ENCODE measurements at regions not wholly inside any gene's neighbourhood (a gene's known extent, or its start where the extent isn't known, plus 50 kb on each side); places are given as distances from the start of the nearest gene placed in this dataset.

DNA sequence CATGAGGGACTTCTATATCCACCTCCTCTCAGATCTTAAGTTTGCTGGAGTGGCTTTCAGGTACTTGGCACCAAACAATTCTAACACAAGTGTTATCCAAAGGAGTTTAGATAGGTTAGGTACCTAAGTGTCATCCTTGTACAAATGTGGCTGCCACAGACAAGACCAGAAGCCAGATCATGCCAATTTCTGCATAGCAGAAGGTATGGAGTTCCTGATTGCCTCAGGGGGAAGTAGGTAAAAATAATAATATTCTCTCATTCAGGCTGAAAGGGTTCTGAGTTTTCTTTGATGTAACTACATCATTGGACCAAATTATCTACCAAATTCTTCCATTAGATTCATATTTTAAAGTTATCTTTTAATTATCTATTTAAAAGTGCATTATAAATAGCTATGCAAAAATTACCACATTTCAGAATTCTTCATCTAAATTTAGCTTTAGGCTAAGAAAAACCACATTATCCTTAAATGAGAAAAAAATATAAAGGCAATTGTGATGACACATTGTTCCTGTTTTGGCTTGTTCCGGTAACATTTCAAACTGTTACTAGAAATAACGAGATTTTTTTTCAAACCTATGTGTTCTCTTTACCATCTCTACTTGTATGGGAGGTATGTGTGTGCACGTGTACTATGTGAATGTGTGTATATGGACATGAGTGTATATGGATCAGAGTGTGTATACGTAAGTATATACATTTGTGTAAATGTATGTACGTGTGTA is 66.2 kb upstream of the POU2AF2 start:
- H3K4me3 Mint-ChIP-seq: no peak overlapping the region
- H3K9me3 Mint-ChIP-seq: no peaks in the 10 kb centered on the region
- H3K27ac Mint-ChIP-seq: no peak overlapping the region

DNA sequence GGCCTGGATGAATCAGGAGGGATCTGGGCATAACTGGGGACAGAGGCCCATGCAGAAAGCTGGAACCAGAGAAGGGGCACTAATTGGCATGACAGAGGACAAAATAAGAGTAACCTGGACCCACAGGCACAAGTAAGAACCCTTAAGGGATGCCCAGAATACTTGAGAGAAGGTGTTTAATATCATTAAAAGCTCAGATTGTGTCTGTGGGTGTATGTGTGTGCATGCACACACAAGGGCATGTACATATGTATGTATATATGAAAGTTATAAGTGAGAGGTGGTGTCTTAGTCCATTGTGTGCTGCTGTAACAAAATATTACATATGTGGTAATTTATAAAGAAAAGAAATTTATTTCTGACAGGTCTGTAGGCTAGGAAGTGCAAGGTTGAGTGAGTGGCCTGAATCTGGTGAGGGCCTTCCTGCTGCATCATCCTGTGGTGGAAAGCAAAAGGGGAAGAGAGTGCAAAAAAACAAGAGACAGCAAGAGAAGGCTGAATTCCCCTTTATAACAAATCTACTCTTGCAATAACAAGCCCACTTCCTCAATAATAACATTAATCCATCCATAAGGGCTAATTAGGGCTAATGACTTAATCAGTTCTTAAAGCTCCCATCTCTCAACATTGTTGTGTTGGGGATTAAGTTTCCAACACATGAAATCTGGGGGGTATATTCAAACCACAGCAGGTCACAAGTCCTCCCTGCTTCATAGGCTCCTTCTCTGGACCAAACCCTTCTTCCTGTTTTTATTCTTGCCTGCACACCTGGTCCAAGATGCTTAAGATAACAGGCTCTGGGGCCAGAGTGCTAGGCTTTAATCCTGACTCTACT is 68.3 kb upstream of the POU2AF2 start:
- H3K36me3 Mint-ChIP-seq: no peaks in the 10 kb centered on the region
- Histone ChIP-seq H3K79me2 (ENCODE audit: low read depth) (no peaks in the 10 kb centered on the region), H3K4me2 (no peak overlapping the region), H3K9ac (no peak overlapping the region), H2AFZ (replicated peaks) (no peak overlapping the region), H3K36me3 (no peaks in the 10 kb centered on the region), H3K27me3 (no peaks in the 10 kb centered on the region), H4K20me1 (ENCODE audit: low read depth) (no peaks in the 10 kb centered on the region), H3K9me3 (ENCODE audit: low read depth) (no peaks in the 10 kb centered on the region), H3K4me3 (no peak overlapping the region), H3K27ac (no peak overlapping the region), H3F3A (ENCODE audit: low read depth) (no peaks in the 10 kb centered on the region), H3K4me1 (no peaks in the 10 kb centered on the region)
- no peak for DNase-seq (ENCODE audit: low spot score)
- TF ChIP-seq EZH2phosphoT487 (IDR thresholded peaks at IDR 0.05) (no peak), EZH2 (IDR thresholded peaks at IDR 0.05) (no peak)
- TF ChIP-seq, protein P1, sequence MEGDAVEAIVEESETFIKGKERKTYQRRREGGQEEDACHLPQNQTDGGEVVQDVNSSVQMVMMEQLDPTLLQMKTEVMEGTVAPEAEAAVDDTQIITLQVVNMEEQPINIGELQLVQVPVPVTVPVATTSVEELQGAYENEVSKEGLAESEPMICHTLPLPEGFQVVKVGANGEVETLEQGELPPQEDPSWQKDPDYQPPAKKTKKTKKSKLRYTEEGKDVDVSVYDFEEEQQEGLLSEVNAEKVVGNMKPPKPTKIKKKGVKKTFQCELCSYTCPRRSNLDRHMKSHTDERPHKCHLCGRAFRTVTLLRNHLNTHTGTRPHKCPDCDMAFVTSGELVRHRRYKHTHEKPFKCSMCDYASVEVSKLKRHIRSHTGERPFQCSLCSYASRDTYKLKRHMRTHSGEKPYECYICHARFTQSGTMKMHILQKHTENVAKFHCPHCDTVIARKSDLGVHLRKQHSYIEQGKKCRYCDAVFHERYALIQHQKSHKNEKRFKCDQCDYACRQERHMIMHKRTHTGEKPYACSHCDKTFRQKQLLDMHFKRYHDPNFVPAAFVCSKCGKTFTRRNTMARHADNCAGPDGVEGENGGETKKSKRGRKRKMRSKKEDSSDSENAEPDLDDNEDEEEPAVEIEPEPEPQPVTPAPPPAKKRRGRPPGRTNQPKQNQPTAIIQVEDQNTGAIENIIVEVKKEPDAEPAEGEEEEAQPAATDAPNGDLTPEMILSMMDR (IDR thresholded peaks at IDR 0.05): no peak
- no peaks in the 10 kb centered on the region for H3K9me3 Mint-ChIP-seq
- peaks cover 6% of the 10 kb centered on the region for H3K4me1 Mint-ChIP-seq
- H3K4me3 Mint-ChIP-seq: no peak overlapping the region
- no peak overlapping the region for H3K27ac Mint-ChIP-seq
- H3K27me3 Mint-ChIP-seq (ENCODE audit: insufficient read depth, low read depth): no peaks in the 10 kb centered on the region

More for the DNA sequence above, 66.2 kb upstream of the POU2AF2 start:
- no peak overlapping the region for H3K4me3 ChIP-seq
- H3K79me2 ChIP-seq (ENCODE audit: low read depth): no peaks in the 10 kb centered on the region
- H4K20me1 ChIP-seq (ENCODE audit: low read depth): no peaks in the 10 kb centered on the region
- Mint-ChIP-seq H3K27me3 (ENCODE audit: insufficient read depth, low read depth) (peaks cover 2% of the 10 kb centered on the region), H3K36me3 (no peaks in the 10 kb centered on the region), H3K4me1 (peaks cover 6% of the 10 kb centered on the region)
- no peak overlapping the region for H3K9ac ChIP-seq
- H2AFZ ChIP-seq (replicated peaks): no peak overlapping the region
- H3F3A ChIP-seq (ENCODE audit: low read depth): no peaks in the 10 kb centered on the region
- TF ChIP-seq, protein P1 (IDR thresholded peaks at IDR 0.05): no peak
- no peak for TF ChIP-seq EZH2 (IDR thresholded peaks at IDR 0.05)
- TF ChIP-seq EZH2phosphoT487 (IDR thresholded peaks at IDR 0.05): no peak
- H3K9me3 ChIP-seq (ENCODE audit: low read depth): no peaks in the 10 kb centered on the region
- H3K27ac ChIP-seq: no peak overlapping the region
- H3K36me3 ChIP-seq: no peaks in the 10 kb centered on the region
- no peaks in the 10 kb centered on the region for H3K27me3 ChIP-seq
- DNase-seq (ENCODE audit: low spot score): no peak
- no peak overlapping the region for H3K4me2 ChIP-seq
- no peaks in the 10 kb centered on the region for H3K4me1 ChIP-seq

DNA sequence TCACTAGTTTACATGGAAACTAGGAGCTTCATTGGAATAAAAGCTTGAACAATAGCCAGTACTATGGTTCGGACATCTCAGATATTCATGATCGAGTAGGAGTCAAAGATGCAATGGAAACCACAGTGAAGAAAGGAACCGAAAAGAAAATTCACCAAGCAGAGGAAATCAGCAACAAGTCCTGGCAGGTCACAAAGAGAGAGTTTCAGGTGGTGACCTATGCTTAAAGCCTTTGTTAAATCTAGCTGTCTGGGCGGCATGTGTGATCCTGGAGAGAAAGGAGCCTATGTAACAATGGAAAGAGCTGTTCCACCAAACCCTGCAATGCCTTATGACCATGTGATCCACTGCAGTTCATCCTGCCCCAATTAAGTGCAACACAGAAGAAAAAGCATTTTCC is 68.9 kb upstream of the POU2AF2 start:
- H3K27ac Mint-ChIP-seq: no peak overlapping the region
- H4K20me1 ChIP-seq (ENCODE audit: low read depth): no peaks in the 10 kb centered on the region
- no peak overlapping the region for H3K4me3 ChIP-seq
- H3K4me1 Mint-ChIP-seq: peaks cover 6% of the 10 kb centered on the region
- H3K4me2 ChIP-seq: no peak overlapping the region
- no peaks in the 10 kb centered on the region for H3K27me3 ChIP-seq
- no peaks in the 10 kb centered on the region for H3K36me3 Mint-ChIP-seq
- H3K9ac ChIP-seq: no peak overlapping the region
- H3K4me3 Mint-ChIP-seq: no peak overlapping the region
- TF ChIP-seq EZH2 (IDR thresholded peaks at IDR 0.05) (no peak), EZH2phosphoT487 (IDR thresholded peaks at IDR 0.05) (no peak)
- TF ChIP-seq, protein P1 (IDR thresholded peaks at IDR 0.05): no peak
- no peaks in the 10 kb centered on the region for H3K79me2 ChIP-seq (ENCODE audit: low read depth)
- no peaks in the 10 kb centered on the region for H3K36me3 ChIP-seq
- no peaks in the 10 kb centered on the region for H3F3A ChIP-seq (ENCODE audit: low read depth)
- H3K27ac ChIP-seq: no peak overlapping the region
- H3K27me3 Mint-ChIP-seq (ENCODE audit: insufficient read depth, low read depth): no peaks in the 10 kb centered on the region
- no peaks in the 10 kb centered on the region for H3K4me1 ChIP-seq
- no peaks in the 10 kb centered on the region for H3K9me3 Mint-ChIP-seq
- no peak overlapping the region for H2AFZ ChIP-seq (replicated peaks)
- H3K9me3 ChIP-seq (ENCODE audit: low read depth): no peaks in the 10 kb centered on the region
- no peak for DNase-seq (ENCODE audit: low spot score)
